ENCODE measurements at regions not wholly inside any gene's neighbourhood (a gene's known extent, or its start where the extent isn't known, plus 50 kb on each side); places are given as distances from the start of the nearest gene placed in this dataset.

- H3K4me2 ChIP-seq (replicated peaks; ENCODE audit: extremely low read depth, low read length, poor library complexity, severe bottlenecking) = no peak overlapping the region
- Mint-ChIP-seq H3K4me1 (no peaks in the 10 kb centered on the region), H3K9me3 (peaks cover 0 to 3% (median 0%) of the 10 kb centered on the region in 7 donors), H3K4me3 (no peak overlapping the region), H3K27me3 (ENCODE audit: low read depth in 3 of 3) (no peaks in the 10 kb centered on the region), H3K27ac (no peak overlapping the region), H3K36me3 (no peaks in the 10 kb centered on the region)
- no peak overlapping the region for H3K27ac ChIP-seq (ENCODE audit: low read depth in 1 of 2, low read length in 2 of 2)
- no peaks in the 10 kb centered on the region for H3K9me3 ChIP-seq (replicated peaks in 1 of 2; ENCODE audit: control insufficient read depth in 1 of 2, insufficient read depth in 1 of 2, low read length in 2 of 2)
- H4K20me1 ChIP-seq (ENCODE audit: insufficient read depth, low read length) = no peaks in the 10 kb centered on the region
- H3K9ac ChIP-seq (ENCODE audit: insufficient read depth, low read length, poor library complexity, severe bottlenecking) = no peak overlapping the region
- H2AFZ ChIP-seq (ENCODE audit: insufficient read depth, low read depth, low read length, poor library complexity, severe bottlenecking) = no peak overlapping the region
- no peaks in the 10 kb centered on the region for H3K79me2 ChIP-seq (ENCODE audit: insufficient read depth, low read length)
- WGBS (ENCODE audit: insufficient coverage) = no CpG with 5 or more reads among the region's 1 CpG
- no peaks in the 10 kb centered on the region for H3K36me3 ChIP-seq (replicated peaks in 1 of 2; ENCODE audit: control insufficient read depth in 1 of 2, insufficient read depth in 2 of 2, low read length in 2 of 2)
- DNase-seq = no peak
- H3K27me3 ChIP-seq (ENCODE audit: control insufficient read depth in 2 of 2, insufficient read depth in 2 of 2, low read length in 2 of 2) = no peaks in the 10 kb centered on the region
- H3K4me1 ChIP-seq (ENCODE audit: control insufficient read depth in 1 of 2, insufficient read depth in 2 of 2, low read length in 2 of 2) = no peaks in the 10 kb centered on the region
- no peak overlapping the region for H3K4me3 ChIP-seq (replicated peaks in 1 of 3; ENCODE audit: low read depth in 2 of 3, low read length in 3 of 3)
- intact Hi-C loops (cut with micrococcal nuclease) = no loop called here
- TF ChIP-seq CTCF (IDR thresholded peaks at IDR 0.05) = no peak
Observed at GRCh38 chr4:180993244-180993836, 1249.9 kb upstream of the TENM3 start.

GRCh38 chr4:180994722-180995121 is 1248.5 kb upstream of the TENM3 start:
- Histone ChIP-seq H3K4me3 (replicated peaks in 1 of 3; ENCODE audit: low read depth in 2 of 3, low read length in 3 of 3) (no peak overlapping the region), H3K9ac (ENCODE audit: insufficient read depth, low read length, poor library complexity, severe bottlenecking) (no peak overlapping the region), H3K9me3 (replicated peaks in 1 of 2; ENCODE audit: control insufficient read depth in 1 of 2, insufficient read depth in 1 of 2, low read length in 2 of 2) (no peaks in the 10 kb centered on the region), H2AFZ (ENCODE audit: insufficient read depth, low read depth, low read length, poor library complexity, severe bottlenecking) (no peak overlapping the region), H4K20me1 (ENCODE audit: insufficient read depth, low read length) (no peaks in the 10 kb centered on the region), H3K36me3 (replicated peaks in 1 of 2; ENCODE audit: control insufficient read depth in 1 of 2, insufficient read depth in 2 of 2, low read length in 2 of 2) (no peaks in the 10 kb centered on the region), H3K4me1 (ENCODE audit: control insufficient read depth in 1 of 2, insufficient read depth in 2 of 2, low read length in 2 of 2) (no peaks in the 10 kb centered on the region), H3K27me3 (ENCODE audit: control insufficient read depth in 2 of 2, insufficient read depth in 2 of 2, low read length in 2 of 2) (no peaks in the 10 kb centered on the region), H3K4me2 (replicated peaks; ENCODE audit: extremely low read depth, low read length, poor library complexity, severe bottlenecking) (no peak overlapping the region), H3K79me2 (ENCODE audit: insufficient read depth, low read length) (no peaks in the 10 kb centered on the region), H3K27ac (ENCODE audit: low read depth in 1 of 2, low read length in 2 of 2) (no peak overlapping the region)
- Mint-ChIP-seq H3K27ac (no peak overlapping the region), H3K36me3 (no peaks in the 10 kb centered on the region), H3K4me1 (no peaks in the 10 kb centered on the region), H3K27me3 (ENCODE audit: low read depth in 3 of 3) (no peaks in the 10 kb centered on the region), H3K9me3 (peaks cover 0 to 3% (median 0%) of the 10 kb centered on the region in 7 donors), H3K4me3 (no peak overlapping the region)
- intact Hi-C loops (cut with micrococcal nuclease) = no loop called here
- DNase-seq = no peak
- WGBS (ENCODE audit: insufficient coverage) = no CpG with 5 or more reads among the region's 1 CpG
- TF ChIP-seq CTCF (IDR thresholded peaks at IDR 0.05) = no peak

Data from CD14-positive monocyte (primary cell).